ENCODE measurements at regions not wholly inside any gene's neighbourhood (a gene's known extent, or its start where the extent isn't known, plus 50 kb on each side); places are given as distances from the start of the nearest gene placed in this dataset.

DNA sequence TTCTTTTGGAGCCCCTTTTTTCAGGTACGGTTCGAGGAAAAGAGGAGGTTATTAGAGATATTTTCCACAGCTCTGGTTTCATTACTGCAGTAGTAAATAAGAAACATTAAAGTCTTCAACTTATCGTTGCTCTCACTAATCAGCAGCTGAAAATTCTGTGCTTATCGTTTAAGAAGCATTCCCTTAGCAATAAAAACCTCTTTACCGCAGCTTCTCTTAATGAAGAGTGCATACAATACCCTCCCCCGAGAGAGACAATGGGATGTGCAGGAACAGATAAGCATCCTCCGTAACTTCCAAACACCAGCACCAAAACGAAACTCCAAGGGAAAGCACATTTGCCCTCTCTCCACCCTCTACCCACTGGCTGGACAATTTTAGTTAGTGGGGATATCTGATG is 384.5 kb downstream of the NEBL start:
- TF ChIP-seq, protein P1, sequence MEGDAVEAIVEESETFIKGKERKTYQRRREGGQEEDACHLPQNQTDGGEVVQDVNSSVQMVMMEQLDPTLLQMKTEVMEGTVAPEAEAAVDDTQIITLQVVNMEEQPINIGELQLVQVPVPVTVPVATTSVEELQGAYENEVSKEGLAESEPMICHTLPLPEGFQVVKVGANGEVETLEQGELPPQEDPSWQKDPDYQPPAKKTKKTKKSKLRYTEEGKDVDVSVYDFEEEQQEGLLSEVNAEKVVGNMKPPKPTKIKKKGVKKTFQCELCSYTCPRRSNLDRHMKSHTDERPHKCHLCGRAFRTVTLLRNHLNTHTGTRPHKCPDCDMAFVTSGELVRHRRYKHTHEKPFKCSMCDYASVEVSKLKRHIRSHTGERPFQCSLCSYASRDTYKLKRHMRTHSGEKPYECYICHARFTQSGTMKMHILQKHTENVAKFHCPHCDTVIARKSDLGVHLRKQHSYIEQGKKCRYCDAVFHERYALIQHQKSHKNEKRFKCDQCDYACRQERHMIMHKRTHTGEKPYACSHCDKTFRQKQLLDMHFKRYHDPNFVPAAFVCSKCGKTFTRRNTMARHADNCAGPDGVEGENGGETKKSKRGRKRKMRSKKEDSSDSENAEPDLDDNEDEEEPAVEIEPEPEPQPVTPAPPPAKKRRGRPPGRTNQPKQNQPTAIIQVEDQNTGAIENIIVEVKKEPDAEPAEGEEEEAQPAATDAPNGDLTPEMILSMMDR (conservative IDR thresholded peaks at IDR 0.05; ENCODE audit: low read length), result no peak
- no peak for DNase-seq (ENCODE audit: low read depth)
- H3K4me3 ChIP-seq (ENCODE audit: low read length), result no peak overlapping the region

DNA sequence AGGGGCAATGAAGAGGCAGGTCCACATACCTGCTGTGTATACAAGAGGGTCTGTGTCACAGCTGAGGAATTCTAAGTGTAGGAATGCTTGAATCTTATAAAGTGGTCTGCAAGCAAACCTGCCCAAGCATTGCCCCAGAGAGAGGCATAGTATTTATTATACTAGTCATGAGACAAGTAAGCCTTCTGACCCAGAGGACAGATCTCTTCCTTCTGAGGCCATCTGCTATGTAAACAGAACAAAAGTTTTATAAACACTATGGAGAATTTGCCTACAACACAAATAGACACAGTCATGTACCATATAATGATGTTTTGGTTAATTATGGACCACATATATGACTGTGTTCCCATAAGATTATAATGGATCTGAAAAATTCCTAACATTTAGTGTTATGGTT is 388.2 kb downstream of the NEBL start:
- TF ChIP-seq, protein P1 (conservative IDR thresholded peaks at IDR 0.05; ENCODE audit: low read length), result no peak
- H3K4me3 ChIP-seq (ENCODE audit: low read length), result no peak overlapping the region
- DNase-seq (ENCODE audit: low read depth), result no peak

DNA sequence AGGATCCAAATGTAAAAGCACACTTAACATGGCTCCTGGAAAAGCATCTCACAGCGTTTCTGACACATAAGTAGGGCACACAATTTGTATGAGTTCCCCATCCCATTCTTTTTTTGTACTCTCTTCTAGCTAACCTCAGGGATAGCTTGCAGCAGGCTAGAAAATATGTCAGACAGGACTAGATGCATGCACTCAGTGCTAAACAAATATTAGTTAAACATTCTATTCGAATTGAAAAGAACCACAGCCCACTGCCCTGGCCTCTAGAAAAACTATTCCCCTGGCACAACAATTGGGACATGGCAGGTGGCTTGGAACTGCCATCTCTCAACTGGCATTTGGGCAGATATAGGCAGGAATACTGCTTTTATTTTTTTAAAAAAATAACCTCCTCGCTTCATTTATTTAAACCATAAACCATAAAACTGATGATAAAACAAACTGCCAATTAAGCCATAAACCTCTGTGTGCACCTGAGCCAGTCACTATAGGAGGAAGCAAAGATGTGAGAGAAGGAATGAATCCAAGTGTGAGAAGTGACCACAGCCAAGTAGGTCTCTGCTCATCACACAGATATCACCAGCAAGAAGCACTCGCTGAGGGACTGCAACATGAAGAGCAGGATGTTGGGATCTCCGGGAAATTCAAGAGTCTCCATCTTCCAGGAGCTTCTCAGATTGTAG is 394.1 kb downstream of the NEBL start:
- no peak for DNase-seq (ENCODE audit: low read depth)
- TF ChIP-seq, protein P1 (conservative IDR thresholded peaks at IDR 0.05; ENCODE audit: low read length), result no peak
- no peak overlapping the region for H3K4me3 ChIP-seq (ENCODE audit: low read length)

DNA sequence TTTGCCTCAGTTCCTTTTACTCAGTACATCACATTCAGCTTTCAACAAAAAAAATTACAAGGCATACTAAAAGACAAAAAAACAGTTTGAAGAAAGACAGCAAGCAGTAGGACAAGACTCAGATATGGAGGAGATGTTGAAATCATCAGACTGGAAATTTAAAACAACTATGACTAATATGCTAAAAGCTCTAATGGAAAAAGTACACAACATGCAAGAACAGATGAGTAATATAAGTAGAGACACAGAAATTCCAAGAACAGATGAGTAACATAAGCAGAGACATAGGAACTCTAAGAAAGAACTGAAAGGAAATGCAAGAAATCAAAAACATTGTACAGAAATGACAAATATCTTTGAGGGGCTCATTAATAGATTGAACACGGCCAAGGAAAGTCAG is 402.6 kb downstream of the NEBL start:
- no peak for DNase-seq (ENCODE audit: low read depth)
- H3K4me3 ChIP-seq (ENCODE audit: low read length), result no peak overlapping the region
- TF ChIP-seq, protein P1 (conservative IDR thresholded peaks at IDR 0.05; ENCODE audit: low read length), result no peak

DNA sequence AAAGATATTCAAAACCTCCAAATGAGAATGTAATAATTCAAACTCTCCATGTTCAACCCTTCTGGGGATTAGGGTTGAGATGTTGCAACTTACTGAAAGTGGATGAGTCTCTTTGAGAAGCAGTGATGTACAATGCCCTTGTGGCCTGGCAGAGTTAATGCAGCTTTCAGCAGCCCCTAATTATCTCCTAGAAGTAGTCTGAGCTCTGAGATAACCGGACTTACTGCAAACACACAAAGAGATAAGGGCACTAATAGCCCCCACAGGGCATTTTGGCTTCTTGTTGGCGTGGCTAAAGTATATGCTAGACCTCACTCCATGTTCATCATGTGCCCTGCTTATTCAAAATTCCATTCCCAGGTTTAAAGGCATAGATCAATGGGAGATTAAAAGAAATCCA is 404.7 kb downstream of the NEBL start:
- H3K4me3 ChIP-seq (ENCODE audit: low read length), result no peak overlapping the region
- no peak for DNase-seq (ENCODE audit: low read depth)
- TF ChIP-seq, protein P1 (conservative IDR thresholded peaks at IDR 0.05; ENCODE audit: low read length), result no peak

DNA sequence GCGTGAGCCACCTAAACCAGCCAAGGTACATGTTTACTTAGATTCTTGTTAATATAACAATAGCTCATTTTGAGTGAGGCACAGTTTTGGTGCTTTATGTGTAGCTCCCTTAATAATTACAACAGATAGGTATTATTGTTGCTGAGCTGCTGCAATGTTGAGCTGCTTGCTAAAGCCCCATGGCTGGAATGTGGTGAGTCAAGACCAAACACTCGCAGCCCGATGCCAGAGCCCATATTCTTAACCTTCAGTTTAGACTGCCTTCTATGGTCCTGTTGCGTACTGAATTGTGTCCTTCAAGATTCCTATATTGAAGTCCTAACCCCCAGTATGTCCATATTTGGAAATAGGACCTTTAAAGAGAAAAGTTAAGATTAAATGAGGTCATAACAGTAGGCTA is 407.1 kb downstream of the NEBL start:
- DNase-seq (ENCODE audit: low read depth), result no peak
- H3K4me3 ChIP-seq (ENCODE audit: low read length), result no peak overlapping the region
- TF ChIP-seq, protein P1 (conservative IDR thresholded peaks at IDR 0.05; ENCODE audit: low read length), result no peak

DNA sequence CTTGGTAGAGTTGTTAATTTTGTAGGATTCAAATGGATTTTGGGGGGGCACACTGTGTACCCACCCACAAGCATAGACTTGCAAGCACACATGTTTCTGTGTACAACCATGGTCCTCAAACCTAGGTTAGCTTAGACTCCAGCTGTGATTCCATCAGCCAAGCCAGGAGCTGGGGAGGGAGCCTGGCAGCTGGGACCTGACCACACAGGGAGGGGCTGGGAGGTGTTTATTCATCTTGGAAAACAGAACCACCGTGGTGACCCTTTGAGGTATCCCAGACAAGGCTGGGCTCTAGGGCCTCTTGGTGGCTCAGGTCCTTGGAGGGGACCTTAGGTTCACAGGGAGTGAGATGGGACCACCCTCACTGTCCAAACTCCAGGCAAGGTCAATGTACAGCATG is 410.3 kb downstream of the NEBL start:
- DNase-seq (ENCODE audit: low read depth), result no peak
- no peak overlapping the region for H3K4me3 ChIP-seq (ENCODE audit: low read length)
- TF ChIP-seq, protein P1 (conservative IDR thresholded peaks at IDR 0.05; ENCODE audit: low read length), result no peak

Measured in AG10803 (cell line).